Gastroesophageal sphincter (tissue), 4 donors: ENCODE measurements at regions not wholly inside any gene's neighbourhood (a gene's known extent, or its start where the extent isn't known, plus 50 kb on each side); places are given as distances from the start of the nearest gene placed in this dataset.

Experiments
- ATAC-seq: fragments of 150-250 bp; one replicate; pipeline ENCODE4 v1.9.1; 2016; ENCODE audit warnings: mild to moderate bottlenecking, moderate library complexity
- H3K27ac ChIP-seq, 4 donors: fragments of 200-600 bp; sonication (generic) in 3 of 4; 1 replicate in 3 of 4; 2 replicates in 1 of 4; pipeline ENCODE4 v1.5.1; 2016 to 2019
- H3K27me3 ChIP-seq: fragments of 200-600 bp; sonication (generic); one replicate; pipeline ENCODE4 v1.5.1; 2019
- H3K36me3 ChIP-seq, 2 donors: fragments of 200-600 bp; sonication (generic); one replicate each; pipeline ENCODE4 v1.5.1; 2019; ENCODE audit warnings: control low read depth in 1 of 2
- H3K4me1 ChIP-seq, 3 donors: fragments of 200-600 bp; sonication (generic); 1 replicate in 2 of 3; 2 replicates in 1 of 3; pipeline ENCODE4 v1.5.1; 2016 to 2019; ENCODE audit warnings: control low read depth in 2 of 3
- H3K4me3 ChIP-seq, 2 donors: fragments of 200-600 bp; sonication (generic); one replicate each; pipeline ENCODE4 v1.5.1; 2019; ENCODE audit warnings: mild to moderate bottlenecking in 1 of 2, moderate library complexity in 1 of 2
- H3K9me3 ChIP-seq, 3 donors: fragments of 200-600 bp; sonication (generic); one replicate each; pipeline ENCODE4 v1.5.1; 2017 to 2019; ENCODE audit warnings: control low read depth in 2 of 3
- CTCF ChIP-seq, 4 experiments: fragments of 200-600 bp in 2 of 4; fragments of 450-650 bp in 2 of 4; sonication (generic) in 1 of 4; IDR thresholded peaks; one replicate each; pipeline ENCODE4 v1.5.1; 2017 to 2019; ENCODE audit warnings: antibody characterized with exemption in 4 of 4, mild to moderate bottlenecking in 2 of 4, moderate library complexity in 2 of 4
- EP300 ChIP-seq: sonication (generic); formaldehyde crosslinking; IDR thresholded peaks from one replicate; pipeline ENCODE4 v1.6.1; 2017; ENCODE audit warnings: antibody characterized with exemption, mild to moderate bottlenecking
- POLR2A ChIP-seq, 2 donors: fragments of 450-650 bp; IDR thresholded peaks; one replicate each; pipeline ENCODE4 v1.6.1; 2017; ENCODE audit warnings: antibody characterized with exemption in 2 of 2, mild to moderate bottlenecking in 2 of 2, moderate library complexity in 1 of 2
- POLR2AphosphoS5 ChIP-seq: sonication (generic); formaldehyde crosslinking; IDR thresholded peaks from one replicate; pipeline ENCODE4 v1.6.1; 2017; ENCODE audit warnings: antibody characterized with exemption
- WGBS, 2 donors: methylation state at CpG; one replicate each; pipeline ENCODE4 v1.1.5; 2018; ENCODE audit warnings: low coverage in 1 of 2; 5-methylcytosine and 5-hydroxymethylcytosine counted together

GRCh38 chr11:80960381-80961029, 1519.7 kb upstream of the TENM4 start:
- Histone ChIP-seq H3K27me3 (no peaks in the 10 kb centered on the region), H3K36me3 (no peaks in the 10 kb centered on the region), H3K4me1 (no peaks in the 10 kb centered on the region), H3K4me3 (no peak overlapping the region), H3K9me3 (no peaks in the 10 kb centered on the region), H3K27ac (no peak overlapping the region)
- no peak for TF ChIP-seq POLR2AphosphoS5
- no peak for TF ChIP-seq EP300
- TF ChIP-seq CTCF (IDR thresholded peaks at IDR 0.05) = no peak
- TF ChIP-seq POLR2A (IDR thresholded peaks at IDR 0.05) = no peak
- 70 to 75% methylated on average over 2 of the region's 2 CpGs for WGBS, 2 donors
- ATAC-seq = no peak

GRCh38 chr11:80959751-80960150, 1518.9 kb upstream of the TENM4 start:
- H3K36me3 ChIP-seq = no peaks in the 10 kb centered on the region
- no peaks in the 10 kb centered on the region for H3K9me3 ChIP-seq
- no peak for ATAC-seq
- 87 to 100% methylated on average over 2 of the region's 2 CpGs for WGBS, 2 donors
- no peak overlapping the region for H3K27ac ChIP-seq
- H3K4me3 ChIP-seq = no peak overlapping the region
- TF ChIP-seq CTCF (IDR thresholded peaks at IDR 0.05) (peak in 1 of 4 experiments; percentile 0), POLR2A (IDR thresholded peaks at IDR 0.05) (no peak)
- H3K4me1 ChIP-seq = no peaks in the 10 kb centered on the region
- no peaks in the 10 kb centered on the region for H3K27me3 ChIP-seq

GRCh38 chr11:80958987-80959386, 1518.2 kb upstream of the TENM4 start:
- no peak for ATAC-seq
- no peaks in the 10 kb centered on the region for H3K36me3 ChIP-seq
- TF ChIP-seq POLR2A (IDR thresholded peaks at IDR 0.05) (no peak), CTCF (IDR thresholded peaks at IDR 0.05) (no peak), POLR2AphosphoS5 (no peak), EP300 (no peak)
- no peak overlapping the region for H3K4me3 ChIP-seq
- no peaks in the 10 kb centered on the region for H3K9me3 ChIP-seq
- no peaks in the 10 kb centered on the region for H3K27me3 ChIP-seq
- WGBS, 2 donors = 40 to 76% methylated on average over 3 to 4 of the region's 4 CpGs
- no peaks in the 10 kb centered on the region for H3K4me1 ChIP-seq
- H3K27ac ChIP-seq = no peak overlapping the region

GRCh38 chr11:80958361-80958760, 1517.5 kb upstream of the TENM4 start:
- Histone ChIP-seq H3K4me1 (no peaks in the 10 kb centered on the region), H3K27ac (no peak overlapping the region), H3K27me3 (no peaks in the 10 kb centered on the region), H3K36me3 (no peaks in the 10 kb centered on the region), H3K4me3 (no peak overlapping the region), H3K9me3 (no peaks in the 10 kb centered on the region)
- no peak for TF ChIP-seq POLR2A (IDR thresholded peaks at IDR 0.05)
- TF ChIP-seq POLR2AphosphoS5 = no peak
- TF ChIP-seq EP300 = no peak
- no peak for TF ChIP-seq CTCF (IDR thresholded peaks at IDR 0.05)
- peak; percentile 71 for ATAC-seq
- WGBS, 2 donors = 18 to 26% methylated on average over 2 of the region's 2 CpGs

GRCh38 chr11:80955588-80955987, 1514.8 kb upstream of the TENM4 start:
- H3K4me3 ChIP-seq = no peak overlapping the region
- no peak overlapping the region for H3K27ac ChIP-seq
- H3K4me1 ChIP-seq = no peaks in the 10 kb centered on the region
- no peaks in the 10 kb centered on the region for H3K27me3 ChIP-seq
- H3K36me3 ChIP-seq = no peaks in the 10 kb centered on the region
- 85 to 90% methylated on average over 5 to 7 of the region's 7 CpGs for WGBS, 2 donors
- no peak for ATAC-seq
- TF ChIP-seq POLR2AphosphoS5 (no peak), POLR2A (IDR thresholded peaks at IDR 0.05) (no peak), CTCF (IDR thresholded peaks at IDR 0.05) (no peak), EP300 (no peak)
- H3K9me3 ChIP-seq = no peaks in the 10 kb centered on the region
